HG02610 (cell line): ENCODE measurements at regions not wholly inside any gene's neighbourhood (a gene's known extent, or its start where the extent isn't known, plus 50 kb on each side); places are given as distances from the start of the nearest gene placed in this dataset.
"Not testable (repeated sequence)": the region's sequence is repeated elsewhere in the genome, so short reads cannot be mapped to it uniquely, and the experiment has no call there.

Experiments used
- ATAC-seq: cut with Tn5 transposase; IDR thresholded peaks from one replicate; pipeline ENCODE4 v1.9.1; 2021; ENCODE audit warnings: mild to moderate bottlenecking, moderate library complexity; ENCODE audit not compliant: unreplicated experiment

GRCh38 chr1:60950224-60951063, 131.9 kb upstream of the NFIA start:
- no peak for ATAC-seq

GRCh38 chr1:60949826-60950197, 132.5 kb upstream of the NFIA start:
- no peak for ATAC-seq

- ATAC-seq = no peak
These were observed 133.1 kb upstream of the NFIA start for GRCh38 chr1:60949154-60949825.

GRCh38 chr1:60948486-60948885, 133.9 kb upstream of the NFIA start:
- no peak for ATAC-seq

DNA sequence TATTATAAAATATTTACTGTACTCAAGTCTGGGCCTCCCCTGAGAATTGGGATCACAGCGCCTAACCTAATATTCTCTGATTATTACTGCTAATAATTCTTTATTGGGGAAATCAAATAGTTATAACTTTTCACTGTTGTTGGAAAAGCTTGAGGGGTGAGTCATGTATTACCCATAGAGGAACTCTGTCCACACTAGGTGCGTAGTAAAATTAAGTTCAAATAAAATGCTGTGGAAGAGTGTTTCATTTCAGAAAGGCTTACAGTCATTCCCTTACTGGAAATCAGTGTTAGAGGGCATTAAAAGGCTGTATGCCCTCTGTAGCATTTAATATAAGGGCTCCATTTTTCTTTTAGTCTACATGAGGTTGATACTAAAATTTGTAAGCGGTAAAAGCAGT, 135.0 kb upstream of the NFIA start:
- no peak for ATAC-seq

DNA sequence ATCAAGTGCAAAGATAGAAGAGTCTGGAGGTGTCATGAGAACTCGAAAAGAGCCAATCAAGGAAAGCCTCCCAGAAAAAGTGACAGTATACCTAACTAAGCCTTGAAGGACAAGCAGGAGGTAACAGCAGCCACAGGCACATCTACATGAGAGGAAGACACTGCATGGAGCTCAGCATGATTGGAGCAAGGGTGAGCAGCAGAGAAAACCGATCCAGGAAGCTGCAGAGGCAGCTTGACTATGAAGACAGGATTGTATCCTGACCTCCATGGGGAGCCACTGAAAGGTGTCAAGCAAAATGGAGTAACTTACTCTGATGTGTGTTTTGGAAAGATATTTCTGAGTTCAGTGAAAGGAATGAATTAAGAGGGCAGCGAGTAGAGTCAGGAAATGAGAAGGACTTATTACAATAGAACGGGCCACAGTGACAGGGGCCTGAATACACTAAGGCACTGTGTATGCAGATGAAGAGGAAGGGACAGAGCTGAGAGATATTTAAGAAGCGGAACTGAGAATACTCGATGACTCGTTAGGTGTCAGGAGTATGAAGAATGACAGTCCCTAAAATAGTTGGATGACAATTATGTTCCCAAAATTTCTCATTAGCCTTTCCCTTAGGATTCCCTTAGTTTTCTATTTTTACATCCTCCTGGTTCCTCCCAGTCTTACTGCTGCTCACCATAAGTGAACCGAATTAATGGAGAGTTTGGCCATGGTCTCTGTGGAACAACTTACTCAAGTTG, 139.3 kb upstream of the NFIA start:
- no peak for ATAC-seq

DNA sequence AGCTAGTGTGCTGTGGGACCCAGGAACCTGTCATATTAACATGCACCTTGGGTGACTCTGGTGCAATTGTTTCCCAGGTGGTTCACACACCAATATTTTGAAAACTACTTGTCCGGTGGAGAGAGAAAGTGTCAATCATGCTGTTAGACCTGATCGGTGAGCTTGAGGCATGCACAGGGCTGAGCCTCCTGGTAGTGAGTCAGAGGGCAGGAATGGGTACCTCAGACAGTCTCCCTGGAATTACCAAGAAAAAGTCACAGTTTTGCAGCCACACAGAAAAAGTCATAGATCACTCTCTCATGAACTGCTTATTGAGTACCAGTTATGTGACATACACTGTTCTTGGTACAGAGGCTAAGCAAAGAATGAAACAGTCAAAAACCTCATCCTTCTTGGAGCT, 140.1 kb upstream of the NFIA start:
- ATAC-seq = no peak

DNA sequence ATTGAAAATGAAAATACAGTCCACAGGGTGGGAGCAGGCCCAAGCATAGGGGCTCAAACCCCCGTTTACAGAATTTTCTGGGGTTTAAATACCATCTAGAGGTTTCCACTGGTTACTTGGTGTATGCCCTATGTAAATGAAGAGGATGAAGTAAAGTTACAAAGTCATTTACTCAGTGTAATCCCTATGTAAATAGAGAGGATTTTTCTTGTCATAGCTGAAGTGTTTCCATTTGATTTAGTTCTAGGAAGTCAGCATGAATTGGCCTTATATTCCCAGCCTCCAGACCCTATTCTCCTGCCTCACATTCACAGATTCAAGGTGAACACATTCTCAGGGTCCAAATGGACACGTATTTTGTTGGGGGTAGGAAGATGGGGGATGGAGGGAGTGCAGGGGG, 141.7 kb upstream of the NFIA start:
- ATAC-seq = not testable (repeated sequence)

- no peak for ATAC-seq
These were observed 144.6 kb upstream of the NFIA start for GRCh38 chr1:60937720-60938119.

DNA sequence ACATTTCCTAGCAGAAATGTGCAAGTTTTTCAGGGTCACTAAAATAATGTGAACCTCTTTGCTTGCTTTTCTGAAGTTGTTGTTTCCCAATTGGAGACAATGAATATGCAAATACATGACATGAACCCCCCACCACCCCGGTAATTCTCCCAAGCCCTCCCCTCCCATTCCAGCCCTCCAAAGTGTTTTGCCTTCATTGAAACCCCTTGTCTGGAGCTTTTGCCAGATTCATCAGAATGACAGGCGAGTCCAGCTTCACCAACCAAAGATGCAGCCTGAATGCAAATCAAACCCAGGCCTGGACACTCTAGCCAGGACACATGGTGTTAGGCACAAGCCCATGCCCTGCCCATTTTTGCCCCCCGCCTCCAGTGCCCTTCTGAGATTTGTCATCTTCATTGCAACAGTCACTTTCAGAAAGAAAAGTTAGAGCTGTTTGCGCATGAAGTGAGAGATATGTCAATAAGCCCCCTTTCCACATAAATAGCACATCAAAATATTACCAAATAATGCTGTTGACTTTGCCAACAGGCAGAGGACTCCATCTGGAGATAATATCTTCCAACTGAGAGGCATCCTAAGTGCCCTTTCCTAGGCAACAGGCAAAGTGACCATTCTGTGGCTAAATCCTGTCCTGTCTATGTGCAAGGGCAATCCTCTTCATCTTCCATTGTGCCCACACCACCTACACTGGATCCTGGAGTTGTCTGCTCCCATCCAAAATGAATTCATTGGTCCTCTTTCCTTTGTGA, 145.6 kb upstream of the NFIA start:
- no peak for ATAC-seq

- ATAC-seq = no peak
These were observed 146.2 kb upstream of the NFIA start for GRCh38 chr1:60936163-60936562.

GRCh38 chr1:60935599-60936110, 146.7 kb upstream of the NFIA start:
- no peak for ATAC-seq

GRCh38 chr1:60930130-60930529, 152.2 kb upstream of the NFIA start:
- no peak for ATAC-seq

DNA sequence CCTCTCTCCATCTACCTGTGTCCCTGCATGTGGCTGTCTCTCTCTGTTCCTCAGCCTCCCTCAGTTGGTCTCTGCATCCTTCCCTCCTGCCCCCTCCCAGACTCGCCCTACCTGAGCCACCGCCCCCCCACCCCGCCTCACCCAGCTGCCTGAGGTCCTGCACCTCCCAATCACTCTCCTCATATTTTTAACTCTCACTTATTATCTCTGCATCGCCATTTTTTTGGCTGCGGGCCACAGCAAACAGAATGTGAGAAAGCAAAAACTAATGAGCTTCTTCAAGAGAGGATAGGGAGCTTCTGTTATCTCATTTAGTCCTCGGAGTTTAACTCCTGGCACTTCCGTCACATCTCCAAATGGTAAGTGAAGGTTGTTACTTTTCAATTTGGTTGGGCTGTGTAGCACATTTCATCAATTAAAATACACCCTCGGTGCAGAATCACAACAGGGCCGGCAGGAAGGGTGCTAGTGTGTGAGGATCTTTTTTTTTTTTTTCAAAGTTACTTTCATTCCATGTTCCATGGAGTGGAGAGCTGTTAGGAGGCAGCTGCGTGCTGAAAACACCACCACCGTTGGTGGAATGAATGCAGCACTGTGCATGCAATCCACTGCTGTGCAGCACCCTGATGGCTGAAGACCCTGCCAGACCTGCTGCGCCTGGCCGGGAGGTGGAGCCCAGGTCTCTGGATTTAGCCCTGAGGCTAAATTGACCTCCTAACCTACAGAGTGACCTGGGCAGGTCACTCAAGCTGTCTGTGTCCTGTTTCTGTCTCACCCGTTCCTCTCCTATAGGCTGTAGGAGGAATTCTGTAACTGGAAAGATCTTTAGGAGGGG, 157.2 kb upstream of the NFIA start:
- no peak for ATAC-seq

DNA sequence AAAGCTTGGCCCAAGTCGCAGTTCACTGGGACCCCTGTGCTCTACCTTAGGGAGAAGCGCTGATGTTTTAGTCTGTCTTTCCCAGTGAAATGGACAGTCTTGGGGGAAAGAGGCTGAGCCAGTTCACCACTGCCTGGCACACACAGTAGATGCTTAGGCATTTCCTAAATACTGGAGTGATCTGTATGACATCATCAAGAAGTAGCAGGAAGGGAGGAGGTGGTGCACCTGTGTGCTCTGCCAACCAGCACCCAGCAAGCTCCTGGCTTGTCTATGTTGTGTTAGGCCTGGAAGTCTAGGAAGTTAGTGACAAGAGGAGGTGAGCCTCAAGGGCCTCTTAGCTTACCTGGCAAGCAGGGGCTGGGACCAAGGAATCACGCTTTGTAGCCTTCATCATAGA, 158.2 kb upstream of the NFIA start:
- ATAC-seq = no peak

DNA sequence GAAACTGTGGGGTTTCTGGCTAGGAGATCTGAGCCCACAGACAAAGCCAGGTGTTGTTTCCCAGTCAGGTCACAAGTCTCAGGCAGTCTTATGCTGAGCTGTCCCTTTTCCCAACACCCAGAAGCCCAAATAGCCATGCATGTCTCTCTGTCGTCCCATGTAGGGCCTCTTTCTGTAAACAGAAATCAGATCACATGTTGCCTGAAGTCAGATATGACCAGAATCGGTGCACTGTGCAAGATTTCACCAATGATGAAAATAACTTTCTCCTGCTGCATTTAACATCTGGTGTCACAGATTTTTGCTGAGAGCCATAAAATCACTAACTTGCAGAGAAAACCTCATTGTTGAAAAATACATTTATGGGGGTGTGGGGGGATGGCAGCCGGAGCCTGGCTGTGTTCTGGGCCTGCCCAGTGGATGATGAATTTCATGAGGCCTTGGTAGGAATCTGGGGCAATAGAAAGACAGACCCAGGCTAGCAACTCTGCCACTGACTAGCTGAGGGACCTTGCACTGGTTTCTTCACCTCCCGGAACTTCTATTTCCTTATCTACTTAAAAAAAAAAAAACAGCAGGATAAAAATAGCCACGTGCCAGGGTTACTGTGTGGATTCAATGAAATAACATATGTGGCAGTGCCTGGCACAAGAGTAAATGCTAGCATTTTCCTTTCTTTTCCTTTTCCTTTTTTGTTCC, 158.8 kb upstream of the NFIA start:
- ATAC-seq = no peak

DNA sequence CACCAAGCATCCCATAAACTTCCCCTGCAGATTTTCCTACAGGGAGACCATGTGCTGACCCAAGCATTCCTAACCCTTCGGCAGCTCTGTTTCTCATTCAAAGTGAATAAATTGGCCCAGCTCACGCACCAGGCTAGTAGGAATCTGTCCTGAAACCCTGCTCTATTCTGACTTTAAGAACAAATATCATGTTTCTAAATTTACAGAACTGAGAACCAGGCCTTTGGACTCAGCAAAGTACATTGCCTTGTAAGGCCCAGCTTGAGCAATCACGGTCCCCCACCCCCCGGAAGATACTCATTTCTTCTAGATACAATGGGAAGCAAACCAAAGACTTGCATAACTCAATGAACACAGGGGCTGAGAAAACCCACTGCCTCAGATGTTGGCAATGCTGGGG, 160.1 kb upstream of the NFIA start:
- no peak for ATAC-seq

- ATAC-seq = no peak
These were observed 161.2 kb upstream of the NFIA start for GRCh38 chr1:60921175-60921574.

DNA sequence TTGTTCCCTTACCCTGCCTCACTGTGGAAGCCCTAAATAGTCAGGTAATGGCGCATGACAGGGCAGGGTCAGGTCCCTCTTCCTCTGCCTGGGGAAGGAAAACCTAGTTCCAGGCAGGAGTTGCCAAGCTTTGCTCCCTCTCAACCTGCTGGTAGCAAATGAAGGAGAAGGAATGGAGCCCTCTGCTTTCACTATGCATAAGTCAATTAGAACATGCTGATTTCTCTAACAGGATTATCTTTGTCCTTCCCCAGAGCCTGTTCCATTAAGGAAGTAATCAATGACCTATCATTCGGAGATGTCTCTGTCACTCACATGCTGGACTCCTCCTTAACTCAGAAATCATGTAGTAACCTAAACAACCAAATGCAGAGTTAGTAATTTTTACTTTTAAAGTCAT, 161.8 kb upstream of the NFIA start:
- no peak for ATAC-seq
